Kidney capillary endothelial cell (primary cell): ENCODE measurements at regions not wholly inside any gene's neighbourhood (a gene's known extent, or its start where the extent isn't known, plus 50 kb on each side); places are given as distances from the start of the nearest gene placed in this dataset.
"Not testable (repeated sequence)": the region's sequence is repeated elsewhere in the genome, so short reads cannot be mapped to it uniquely, and the experiment has no call there.

Experiments used
- DNase-seq: peaks from one replicate; pipeline ENCODE4 v3.0.0-alpha.2; 2018; ENCODE audit warnings: low spot score

DNA sequence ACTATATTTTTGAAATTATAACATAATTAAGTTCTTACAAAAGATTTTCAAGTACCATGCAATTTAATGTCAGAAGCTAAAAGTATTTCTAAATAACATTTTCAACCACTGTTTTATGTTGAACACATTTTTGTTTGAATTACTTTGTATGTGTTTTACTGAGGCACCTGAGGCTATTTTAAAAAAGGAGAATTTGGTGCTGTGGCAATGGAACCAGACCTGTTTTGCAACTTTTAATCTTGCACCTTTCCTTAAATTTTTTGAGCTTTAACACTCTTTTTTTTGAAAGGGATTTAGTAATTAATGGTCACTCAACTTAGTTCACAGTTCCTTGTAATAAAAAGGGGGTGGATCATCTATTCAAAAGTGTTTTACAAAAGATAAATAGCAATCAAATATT is 561.6 kb downstream of the ZBBX start:
- DNase-seq, result no peak

DNA sequence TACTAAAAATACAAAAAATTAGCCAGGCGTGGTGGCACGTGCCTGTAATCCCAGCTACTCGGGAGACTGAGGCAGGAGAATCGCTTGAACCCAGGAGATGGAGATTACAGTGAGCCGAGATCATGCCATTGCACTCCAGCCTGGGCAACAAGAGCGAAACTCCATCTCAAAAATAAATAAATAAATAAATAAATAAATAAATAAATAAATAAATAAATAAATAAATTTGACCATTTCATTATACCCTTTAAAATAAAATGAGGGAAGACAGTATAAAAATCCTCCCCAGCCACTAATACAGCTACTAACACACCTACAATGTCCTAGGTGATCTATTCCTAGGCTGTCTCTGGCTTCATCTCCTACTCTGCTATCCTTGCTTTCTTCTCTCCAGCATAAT is 562.8 kb downstream of the ZBBX start:
- DNase-seq, result not testable (repeated sequence)

DNA sequence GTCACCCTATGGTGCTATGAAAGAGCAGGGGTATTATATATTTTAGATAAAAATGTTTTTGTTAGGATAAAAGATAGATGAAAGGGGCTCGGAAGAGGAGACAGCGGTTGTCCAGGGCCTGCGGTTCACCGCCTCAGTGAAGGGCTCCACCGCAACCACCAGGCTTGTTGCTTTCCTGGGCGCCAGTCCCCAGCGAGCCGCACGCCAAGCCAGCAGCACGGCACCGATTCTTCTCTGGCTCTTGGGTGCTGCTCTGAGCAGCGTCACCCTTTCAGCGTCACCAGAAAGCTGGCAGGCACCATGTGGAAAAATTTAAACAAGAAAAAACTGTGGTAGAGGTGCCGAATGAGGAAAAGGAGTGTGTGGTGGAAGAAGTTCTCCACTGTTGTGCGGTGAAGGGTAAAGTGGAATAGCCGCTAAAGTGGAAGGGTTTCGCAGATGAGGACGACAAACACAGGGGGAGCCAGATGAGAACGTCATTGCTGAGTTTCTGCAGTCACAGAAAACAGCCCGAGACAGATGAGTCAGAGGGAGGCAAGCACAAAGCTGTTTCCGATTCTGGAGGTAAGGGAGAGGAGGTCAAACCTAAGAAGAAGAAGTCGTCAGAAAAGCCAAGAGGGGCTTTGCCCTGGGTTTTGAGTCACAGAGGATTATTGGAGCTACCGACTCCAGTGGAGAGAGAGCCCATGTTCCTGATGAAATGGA is 569.2 kb downstream of the ZBBX start:
- DNase-seq, result no peak

DNA sequence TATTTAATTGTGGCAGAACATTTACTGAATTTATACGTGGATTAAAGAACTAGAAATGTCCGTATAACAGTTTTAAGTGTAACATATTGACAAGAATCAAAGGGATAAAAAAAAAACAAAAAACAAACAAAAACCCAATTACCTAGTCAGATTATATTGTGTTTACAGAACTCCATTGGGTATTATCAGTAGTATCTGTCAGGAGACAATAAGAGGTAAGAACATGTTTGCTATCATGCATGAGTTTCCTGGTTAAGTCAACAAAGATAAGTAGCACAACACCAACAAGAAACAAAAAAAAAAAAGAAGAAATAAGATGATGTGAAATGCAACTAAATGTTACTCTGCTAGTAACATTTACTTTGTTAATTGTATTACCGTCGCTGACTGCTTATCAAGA is 570.6 kb downstream of the ZBBX start:
- DNase-seq, result no peak

DNA sequence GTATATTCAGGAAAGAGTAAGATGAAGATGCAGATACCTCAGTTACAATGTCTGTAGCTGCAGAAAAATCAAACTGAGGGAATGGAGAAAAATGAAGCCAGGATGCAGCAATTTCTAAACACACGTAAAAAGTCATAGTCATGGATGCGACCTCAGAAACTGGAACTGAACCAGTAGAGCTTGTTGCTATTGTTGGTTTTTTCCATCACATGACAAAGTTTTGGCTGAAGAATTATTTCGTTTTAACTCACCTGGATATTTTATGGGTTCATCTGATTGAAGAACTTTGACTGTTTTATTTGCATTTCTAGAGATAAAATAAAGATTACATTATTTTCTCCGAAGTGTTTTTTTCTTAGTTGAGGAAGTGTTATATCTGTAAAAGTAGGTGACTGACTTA is 591.2 kb downstream of the ZBBX start:
- no peak for DNase-seq

DNA sequence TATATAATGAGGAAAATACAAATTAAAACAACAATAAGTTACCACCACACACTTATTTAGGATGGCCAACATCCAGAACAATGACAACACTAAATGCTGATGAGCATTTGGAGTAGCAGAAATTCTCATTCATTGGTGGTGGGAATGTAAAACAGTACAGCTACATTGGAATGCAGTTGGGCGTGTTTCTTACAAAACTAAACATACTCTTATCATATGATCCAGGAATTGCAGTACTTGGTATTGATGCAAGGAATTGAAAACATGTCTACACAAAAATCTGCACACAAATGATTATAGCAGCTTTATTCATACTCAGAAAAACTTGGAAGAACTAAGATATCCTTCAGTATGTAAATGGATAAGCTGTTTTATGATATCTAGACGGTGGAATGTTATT is 594.2 kb downstream of the ZBBX start:
- no peak for DNase-seq

DNA sequence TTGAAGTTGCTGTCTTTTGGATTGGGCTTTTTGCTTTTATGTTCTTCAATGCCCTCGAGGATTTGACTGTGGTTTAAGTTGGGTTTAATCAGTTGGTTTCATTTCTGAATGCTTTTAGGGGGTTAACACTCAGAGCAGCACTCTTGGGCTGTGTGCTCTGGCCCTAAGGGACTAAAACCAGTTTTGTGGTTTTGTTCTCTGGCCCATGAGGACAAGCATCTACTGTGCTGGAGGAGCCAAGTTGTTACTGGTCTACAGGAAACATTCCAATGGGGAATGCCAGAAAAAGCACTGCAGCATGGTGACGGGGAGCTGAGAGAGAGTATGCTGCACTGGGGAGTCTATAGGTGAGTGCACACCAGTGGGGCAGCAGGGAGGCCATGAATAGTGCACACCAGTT is 596.9 kb downstream of the ZBBX start:
- no peak for DNase-seq

DNA sequence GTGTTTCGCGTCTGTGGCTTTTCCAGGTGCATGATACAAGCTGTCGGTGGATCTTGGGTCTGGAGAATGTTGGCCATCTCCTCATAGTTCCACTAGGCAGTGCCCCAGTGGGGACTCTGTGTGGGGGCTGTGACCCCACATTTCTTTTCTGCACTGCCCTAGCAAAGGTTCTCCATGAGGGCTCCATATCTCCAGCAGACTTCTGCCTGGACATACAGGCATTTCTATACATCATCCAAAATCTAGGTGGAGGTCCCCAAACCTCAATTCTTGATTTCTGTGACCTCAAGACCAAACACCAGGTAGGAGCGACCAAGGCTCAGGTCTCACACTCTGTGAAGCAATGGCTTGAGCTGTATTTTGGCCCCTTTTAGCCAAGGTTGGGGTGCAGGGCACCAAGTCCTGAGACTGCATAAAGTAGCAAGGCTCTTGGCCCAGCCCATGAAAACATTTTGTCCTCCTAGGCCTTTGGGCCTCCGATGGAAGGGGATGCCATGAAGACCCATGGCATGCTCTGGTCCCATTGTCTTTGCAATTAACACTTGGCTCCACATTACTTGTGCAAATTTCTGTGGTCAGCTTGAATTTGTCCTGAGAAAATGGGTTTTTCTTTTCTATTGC is 615.3 kb downstream of the ZBBX start:
- no peak for DNase-seq

DNA sequence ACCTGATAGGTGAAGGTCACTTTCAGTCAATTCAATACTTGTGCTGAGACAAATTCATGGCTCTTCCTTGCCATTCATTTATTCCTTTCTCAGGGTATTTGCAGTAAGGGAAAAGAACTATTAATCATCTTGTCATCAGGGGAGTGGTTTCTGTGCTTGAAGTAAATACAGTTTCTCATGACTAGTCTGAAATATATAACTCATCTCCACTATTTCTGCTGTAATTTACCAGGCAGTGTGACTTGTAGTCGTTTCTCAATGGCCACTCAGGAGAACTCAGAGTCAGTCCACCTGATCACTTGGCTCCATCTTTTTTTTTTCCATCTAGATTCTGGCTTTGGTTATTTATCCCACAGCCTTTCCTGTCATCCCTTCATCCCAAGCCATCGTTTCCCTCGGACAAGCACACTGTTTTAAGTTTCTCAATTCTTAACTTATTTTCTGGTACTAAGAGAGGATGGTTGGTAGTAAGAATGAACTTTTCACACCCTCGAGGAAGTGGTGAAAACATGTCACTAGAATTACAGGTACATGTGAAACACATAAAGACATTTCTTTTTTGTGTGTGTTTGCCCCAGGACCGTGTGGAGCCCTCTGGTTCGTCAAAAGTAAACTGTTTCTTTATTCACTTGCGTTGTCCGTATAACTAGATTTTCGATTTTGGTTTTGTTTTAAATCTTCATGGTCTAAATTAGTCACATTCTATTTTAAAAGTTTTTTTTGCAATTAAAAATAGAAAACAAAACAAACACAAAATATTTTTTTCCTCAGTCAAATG is 620.2 kb downstream of the ZBBX start:
- DNase-seq, result no peak

DNA sequence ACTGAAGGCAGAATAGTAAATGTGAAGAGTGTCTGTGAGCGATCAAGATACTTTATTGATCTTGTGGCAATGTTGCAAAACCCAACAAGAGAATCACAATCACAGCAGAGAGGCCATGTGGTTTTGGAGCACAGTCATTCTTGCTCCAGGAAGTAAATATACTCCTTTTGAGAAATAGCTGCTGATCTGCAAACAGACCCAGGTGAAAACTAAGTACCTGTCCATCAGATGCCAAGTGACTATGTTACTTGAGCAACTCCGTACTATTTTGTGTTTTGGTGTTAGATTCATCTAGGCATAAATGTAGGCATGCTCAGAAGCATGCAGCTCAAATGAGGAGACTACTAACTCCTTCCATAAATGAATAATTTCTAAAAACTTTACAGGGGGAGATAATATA is 627.9 kb downstream of the ZBBX start:
- no peak for DNase-seq

DNA sequence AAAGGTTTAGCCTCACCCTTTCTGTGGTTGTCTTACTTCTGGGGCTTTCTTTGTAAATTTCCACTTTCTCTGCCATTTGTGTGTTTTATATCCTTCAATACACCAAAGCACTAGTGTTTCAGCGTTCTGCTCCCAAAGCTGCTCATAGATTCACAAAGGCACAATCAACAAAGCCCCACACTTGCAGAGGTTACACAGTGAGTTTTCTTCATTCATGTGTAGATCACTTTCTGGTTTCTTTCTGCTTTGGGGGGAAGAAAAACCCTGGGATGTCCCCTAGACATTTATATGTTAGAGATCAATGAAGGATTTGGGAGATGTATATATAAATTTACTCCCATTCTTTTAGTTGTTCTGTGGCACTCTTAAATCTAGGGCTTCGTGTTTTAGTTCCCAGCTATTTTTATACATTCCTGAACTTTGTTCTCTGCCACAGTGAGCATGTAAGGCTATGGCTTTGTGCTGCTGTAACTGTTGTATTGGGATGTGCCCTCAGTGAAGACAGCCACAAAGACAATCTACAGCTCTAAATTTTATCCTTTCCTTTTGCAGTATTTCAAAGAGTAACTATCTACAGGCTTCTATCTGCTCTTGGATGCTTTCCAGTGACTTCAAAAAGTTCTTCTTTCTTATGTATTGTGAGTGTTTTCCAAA is 636.5 kb downstream of the ZBBX start:
- DNase-seq, result no peak

DNA sequence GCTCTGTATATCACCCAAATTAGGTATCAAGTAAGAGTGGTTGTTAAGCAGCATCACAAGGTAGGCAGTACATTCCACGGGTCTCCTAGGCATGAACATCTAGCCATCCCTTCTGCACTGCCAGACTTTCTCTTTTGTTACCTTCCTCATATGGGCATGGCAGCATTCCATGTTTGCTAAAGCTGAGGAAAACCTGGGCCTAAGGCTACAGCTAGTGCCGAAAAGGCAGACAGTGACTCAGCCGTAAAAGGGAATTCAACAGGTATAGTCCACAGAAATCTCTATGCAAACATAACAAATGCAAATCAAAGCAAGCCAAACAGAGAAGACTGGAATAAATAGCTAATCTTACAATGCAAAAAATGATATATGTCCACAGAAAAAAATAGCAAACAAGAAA is 645.4 kb downstream of the ZBBX start:
- no peak for DNase-seq

DNA sequence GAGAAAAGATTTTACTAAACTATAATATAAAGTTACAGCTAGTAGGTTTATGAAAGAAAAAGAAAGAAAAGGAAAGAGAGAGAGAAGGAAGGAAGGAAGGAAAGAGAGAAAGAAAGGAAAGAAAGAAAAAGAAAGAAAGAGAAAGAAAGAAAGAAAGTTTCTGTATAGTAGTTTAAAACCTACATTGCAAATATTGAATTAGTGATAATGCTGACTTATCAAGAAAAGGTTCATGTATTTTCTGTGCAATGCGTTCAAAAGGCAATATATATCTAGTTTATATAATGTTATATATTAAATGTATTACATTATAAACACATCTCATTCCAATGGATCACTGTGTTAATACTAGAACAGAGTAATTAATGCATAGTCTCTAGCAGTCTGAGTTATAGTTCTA is 648.4 kb downstream of the ZBBX start:
- DNase-seq, result no peak

DNA sequence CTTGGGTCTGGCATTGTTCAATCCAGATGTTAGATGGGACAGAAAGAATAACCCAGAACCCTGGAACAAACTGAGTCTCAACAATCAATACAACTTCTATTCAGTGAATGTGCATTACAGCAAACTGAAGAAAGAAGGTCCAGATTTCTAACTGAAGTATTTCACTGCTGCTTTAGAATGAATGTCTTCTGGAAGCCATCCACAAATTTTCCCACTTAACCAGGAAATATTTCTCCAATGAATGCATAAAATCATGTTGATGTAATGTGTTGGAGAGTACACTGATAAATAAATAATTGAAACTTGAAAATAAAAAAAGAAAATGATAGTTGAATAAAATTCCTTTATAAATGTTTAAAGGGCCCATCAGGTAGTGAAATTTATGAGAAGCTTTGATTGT is 658.6 kb downstream of the ZBBX start:
- DNase-seq, result no peak

DNA sequence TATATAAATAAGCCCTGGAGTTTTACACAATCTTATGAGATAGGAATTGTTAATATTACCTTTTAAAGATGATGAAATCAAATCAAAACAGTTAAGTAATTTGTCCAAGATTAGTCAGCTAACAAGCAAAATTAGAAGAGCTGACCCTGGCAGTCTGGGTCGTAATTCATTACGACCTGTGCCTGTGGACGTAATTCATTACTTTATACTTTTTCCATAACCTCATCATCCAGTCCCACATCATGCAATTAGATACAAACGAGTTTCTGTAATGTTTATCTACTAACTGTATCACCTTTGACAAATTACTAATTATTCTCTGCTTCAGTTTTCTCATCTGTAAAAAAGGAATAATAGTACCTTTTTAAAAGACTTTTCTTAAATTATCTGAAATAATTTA is 665.9 kb downstream of the ZBBX start:
- DNase-seq, result no peak

DNA sequence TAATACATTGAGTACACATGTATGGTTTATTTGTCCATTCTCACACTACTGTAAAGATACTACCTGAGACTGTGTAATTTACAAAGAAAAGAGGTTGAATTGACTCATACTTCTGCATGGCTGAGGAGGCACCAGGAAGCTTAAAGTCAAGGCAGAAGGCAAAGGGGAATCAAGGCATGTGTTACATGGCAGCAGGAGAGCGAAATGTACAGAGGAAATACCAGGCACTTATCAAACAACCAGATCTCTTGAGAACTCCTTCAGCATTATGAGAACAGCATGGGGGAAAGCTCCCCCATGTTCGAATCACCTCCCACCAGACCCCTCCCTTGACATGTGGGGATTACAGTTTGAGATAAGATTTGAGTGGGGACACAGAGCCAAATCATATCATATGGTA is 666.3 kb downstream of the ZBBX start:
- DNase-seq, result no peak

DNA sequence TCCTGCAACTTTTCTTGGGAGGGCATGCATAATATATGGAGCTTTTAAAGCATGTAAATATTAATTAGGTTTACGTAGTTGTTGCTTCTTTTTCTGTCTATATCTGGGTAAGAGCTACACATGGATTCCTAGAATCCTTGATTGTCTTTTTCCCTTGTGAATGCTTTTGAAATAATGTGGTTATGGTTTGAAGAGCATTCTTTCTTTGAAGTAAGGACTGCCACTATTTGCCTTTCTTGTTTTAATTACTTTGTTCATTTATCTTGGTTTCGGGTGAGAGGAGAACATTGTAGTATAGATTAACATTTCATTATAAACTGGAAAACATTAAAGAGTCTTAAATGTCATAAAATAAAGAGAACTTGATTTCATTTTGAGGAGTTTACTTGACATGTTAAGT is 674.0 kb downstream of the ZBBX start:
- no peak for DNase-seq

DNA sequence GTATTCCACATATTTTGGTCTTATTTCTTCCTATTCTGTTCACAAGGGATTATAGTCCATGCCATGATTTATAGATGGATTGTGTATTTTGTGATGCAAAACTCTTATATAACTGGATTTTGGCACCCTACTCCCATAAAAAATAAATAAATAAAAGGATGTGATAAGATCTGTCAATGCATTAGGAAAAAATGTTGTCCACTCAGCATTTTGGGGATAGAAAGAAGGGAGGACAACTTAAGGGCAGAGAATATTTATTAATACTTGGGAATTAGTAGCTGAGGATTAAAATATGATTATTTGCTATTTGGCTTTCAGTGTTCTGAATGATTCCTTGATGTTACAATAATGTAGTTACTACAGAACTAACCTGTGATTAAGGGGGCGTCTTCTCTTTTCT is 682.6 kb downstream of the ZBBX start:
- DNase-seq, result no peak

DNA sequence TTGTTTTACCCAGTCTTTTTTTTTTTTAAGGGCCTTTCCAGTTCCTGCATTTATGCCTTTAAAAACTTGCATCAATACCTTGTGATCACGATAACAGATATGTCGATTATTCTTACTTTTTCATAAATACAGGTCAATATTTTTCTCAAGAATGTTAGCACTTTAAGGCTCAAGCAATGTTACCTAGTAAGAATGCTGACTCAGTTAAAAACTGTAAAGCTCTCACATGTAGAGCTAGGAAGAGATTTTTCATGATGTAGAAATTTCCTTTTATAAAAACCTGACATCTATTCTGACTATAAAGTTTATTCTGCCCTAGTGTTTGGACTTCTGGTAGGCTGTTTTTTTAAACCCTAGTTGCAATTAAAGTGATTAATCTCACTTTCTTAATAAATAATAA is 684.0 kb downstream of the ZBBX start:
- DNase-seq, result no peak

DNA sequence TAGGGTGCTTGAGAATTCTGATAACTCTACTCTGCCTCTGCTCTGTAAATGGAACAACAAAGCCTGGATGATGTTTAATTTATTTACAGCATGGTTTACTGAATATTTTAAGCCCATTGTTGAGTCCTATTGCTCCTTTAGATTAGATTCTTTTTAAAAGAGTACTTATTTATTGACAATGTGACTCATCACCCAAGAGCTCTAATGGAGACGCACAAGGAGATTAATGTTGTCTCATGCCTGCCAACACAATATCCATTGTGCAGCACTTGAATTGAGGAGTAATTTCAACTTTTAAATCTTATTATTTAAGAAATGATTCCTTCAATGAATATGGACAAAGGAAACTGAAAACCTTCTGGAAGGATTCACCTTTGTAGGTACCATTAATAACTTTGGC is 691.4 kb downstream of the ZBBX start:
- no peak for DNase-seq

DNA sequence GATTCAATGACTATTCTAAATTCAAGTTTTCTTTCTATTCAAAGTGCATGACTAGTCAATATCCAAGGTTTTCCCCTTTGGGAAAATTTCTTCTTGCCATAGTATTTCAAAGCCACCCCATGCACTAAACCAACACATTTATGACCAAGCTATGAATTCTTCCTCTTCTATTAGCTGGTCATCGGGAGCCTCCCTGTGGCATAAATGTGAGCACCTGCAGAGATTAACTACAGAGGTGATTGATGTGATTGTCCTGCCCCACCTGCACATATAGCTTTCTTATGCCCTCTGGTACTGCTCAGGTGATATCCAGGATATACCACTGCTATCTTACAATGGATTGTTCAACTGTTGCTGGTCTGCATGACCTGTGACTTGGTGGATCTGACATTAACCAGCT is 694.9 kb downstream of the ZBBX start:
- no peak for DNase-seq

DNA sequence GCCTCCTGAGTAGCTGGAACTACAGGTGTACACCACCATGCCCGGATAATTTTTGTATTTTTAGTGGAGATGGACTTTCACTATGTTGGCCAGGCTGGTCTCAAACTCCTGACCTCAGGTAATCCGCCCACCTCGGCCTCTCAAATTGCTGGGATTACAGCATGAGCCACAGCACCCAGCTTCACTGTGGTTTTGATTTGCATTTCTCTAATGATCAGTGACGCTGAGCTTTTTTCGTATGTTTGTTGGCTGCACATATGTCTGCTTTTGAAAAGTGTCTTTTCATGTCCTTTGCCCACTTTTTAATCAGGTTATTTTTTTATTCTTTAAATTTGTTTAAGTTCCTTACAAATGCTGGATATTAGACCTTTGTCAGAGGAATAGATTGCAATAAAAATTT is 696.0 kb downstream of the ZBBX start:
- not testable (repeated sequence) for DNase-seq

DNA sequence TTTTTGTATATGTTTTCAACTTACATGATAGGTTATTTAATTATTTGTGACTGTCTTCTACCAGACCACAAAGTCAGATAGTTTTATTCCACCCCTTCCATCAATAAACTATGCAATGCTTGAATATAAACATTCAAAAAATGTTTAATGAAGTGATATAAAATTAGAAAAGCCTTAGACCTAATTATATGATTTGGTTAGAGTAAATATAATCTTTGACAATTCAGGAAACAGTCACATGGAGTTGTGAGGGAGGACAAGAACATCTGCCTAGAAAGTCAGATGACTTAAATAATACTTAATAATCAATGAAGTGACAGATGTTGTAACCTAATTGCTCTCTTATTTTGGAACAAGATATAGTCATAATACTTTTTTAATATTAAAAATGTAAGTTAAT is 710.3 kb downstream of the ZBBX start:
- DNase-seq, result no peak
